DND-41 (cell line): ENCODE measurements at regions not wholly inside any gene's neighbourhood (a gene's known extent, or its start where the extent isn't known, plus 50 kb on each side); places are given as distances from the start of the nearest gene placed in this dataset.

ENCODE experiments used
- CTCF ChIP-seq: IDR thresholded peaks from 2 replicates; pipeline ENCODE4 v1.5.1; 2012; ENCODE audit warnings: borderline replicate concordance, low read length, moderate library complexity, mild to moderate bottlenecking; ENCODE audit not compliant: poor library complexity, severe bottlenecking; ENCODE audit errors: extremely low read depth
- EZH2 ChIP-seq: IDR thresholded peaks from 3 replicates; pipeline ENCODE4 v1.6.1; 2012; ENCODE audit warnings: borderline replicate concordance, low read depth, mild to moderate bottlenecking, moderate library complexity, low read length, inconsistent platforms; ENCODE audit not compliant: severe bottlenecking

GRCh38 chr11:24406389-24406788, 90.5 kb upstream of the LUZP2 start:
- no peak for TF ChIP-seq CTCF
- no peak for TF ChIP-seq EZH2
